HUES48 (cell line): ENCODE measurements at regions not wholly inside any gene's neighbourhood (a gene's known extent, or its start where the extent isn't known, plus 50 kb on each side); places are given as distances from the start of the nearest gene placed in this dataset.
A peak's percentile ranks its signal among the peaks of the same experiment; 100 is the strongest.

Experiments used
- H3K27ac ChIP-seq: one replicate; pipeline ENCODE4 v1.7.0; 2013; ENCODE audit warnings: low read depth, low read length, inconsistent platforms
- H3K27me3 ChIP-seq: 2 replicates; pipeline ENCODE4 v1.6.1; 2013; ENCODE audit warnings: mild to moderate bottlenecking, low read length; ENCODE audit not compliant: control insufficient read depth, insufficient read depth
- H3K36me3 ChIP-seq: 2 replicates; pipeline ENCODE4 v1.6.1; 2013; ENCODE audit warnings: low read length; ENCODE audit not compliant: control insufficient read depth, insufficient read depth
- H3K4me1 ChIP-seq: 2 replicates; pipeline ENCODE4 v1.6.1; 2013; ENCODE audit warnings: mild to moderate bottlenecking, low read length; ENCODE audit not compliant: control insufficient read depth, insufficient read depth
- H3K4me3 ChIP-seq: 2 replicates; pipeline ENCODE4 v1.5.1; 2013; ENCODE audit warnings: mild to moderate bottlenecking, low read depth, low read length
- H3K9ac ChIP-seq: 2 replicates; pipeline ENCODE4 v1.6.1; 2013; ENCODE audit warnings: mild to moderate bottlenecking, low read depth, low read length, moderate library complexity
- H3K9me3 ChIP-seq: 2 replicates; pipeline ENCODE4 v1.6.1; 2013; ENCODE audit warnings: low read length; ENCODE audit not compliant: control insufficient read depth, insufficient read depth

DNA sequence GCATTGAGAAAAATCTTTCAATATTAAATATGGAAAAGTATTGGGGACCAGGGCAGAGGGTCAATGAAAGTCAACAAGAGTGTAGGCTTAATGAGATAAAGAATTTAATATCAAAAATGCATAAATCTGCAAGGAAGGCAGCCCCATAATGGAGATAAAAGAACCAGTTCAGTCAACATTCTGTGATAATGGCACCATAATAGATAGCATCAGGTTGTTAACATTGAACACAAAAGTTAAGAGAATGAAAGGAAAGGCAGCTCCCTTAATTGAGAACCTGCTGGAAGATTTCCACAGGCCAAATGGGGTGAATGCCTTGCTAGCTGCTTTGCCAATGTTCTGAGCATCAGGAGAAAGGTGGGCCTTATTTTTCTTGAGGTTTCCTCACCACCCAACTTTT is 60.4 kb upstream of the TMEM33 start:
- H3K27ac ChIP-seq, result no peak overlapping the region
- H3K27me3 ChIP-seq, result peaks cover 100% of the 10 kb centered on the region
- H3K4me3 ChIP-seq, result no peak overlapping the region
- H3K4me1 ChIP-seq, result peaks cover 52% of the 10 kb centered on the region
- no peaks in the 10 kb centered on the region for H3K9me3 ChIP-seq
- no peak overlapping the region for H3K9ac ChIP-seq
- H3K36me3 ChIP-seq, result no peaks in the 10 kb centered on the region

- H3K27ac ChIP-seq, result no peak overlapping the region
- H3K27me3 ChIP-seq, result peaks cover 100% of the 10 kb centered on the region
- no peak overlapping the region for H3K9ac ChIP-seq
- H3K4me3 ChIP-seq, result no peak overlapping the region
- H3K9me3 ChIP-seq, result no peaks in the 10 kb centered on the region
- no peaks in the 10 kb centered on the region for H3K36me3 ChIP-seq
- H3K4me1 ChIP-seq, result peaks cover 48% of the 10 kb centered on the region
Observed at GRCh38 chr4:41874398-41874797, 60.8 kb upstream of the TMEM33 start.

DNA sequence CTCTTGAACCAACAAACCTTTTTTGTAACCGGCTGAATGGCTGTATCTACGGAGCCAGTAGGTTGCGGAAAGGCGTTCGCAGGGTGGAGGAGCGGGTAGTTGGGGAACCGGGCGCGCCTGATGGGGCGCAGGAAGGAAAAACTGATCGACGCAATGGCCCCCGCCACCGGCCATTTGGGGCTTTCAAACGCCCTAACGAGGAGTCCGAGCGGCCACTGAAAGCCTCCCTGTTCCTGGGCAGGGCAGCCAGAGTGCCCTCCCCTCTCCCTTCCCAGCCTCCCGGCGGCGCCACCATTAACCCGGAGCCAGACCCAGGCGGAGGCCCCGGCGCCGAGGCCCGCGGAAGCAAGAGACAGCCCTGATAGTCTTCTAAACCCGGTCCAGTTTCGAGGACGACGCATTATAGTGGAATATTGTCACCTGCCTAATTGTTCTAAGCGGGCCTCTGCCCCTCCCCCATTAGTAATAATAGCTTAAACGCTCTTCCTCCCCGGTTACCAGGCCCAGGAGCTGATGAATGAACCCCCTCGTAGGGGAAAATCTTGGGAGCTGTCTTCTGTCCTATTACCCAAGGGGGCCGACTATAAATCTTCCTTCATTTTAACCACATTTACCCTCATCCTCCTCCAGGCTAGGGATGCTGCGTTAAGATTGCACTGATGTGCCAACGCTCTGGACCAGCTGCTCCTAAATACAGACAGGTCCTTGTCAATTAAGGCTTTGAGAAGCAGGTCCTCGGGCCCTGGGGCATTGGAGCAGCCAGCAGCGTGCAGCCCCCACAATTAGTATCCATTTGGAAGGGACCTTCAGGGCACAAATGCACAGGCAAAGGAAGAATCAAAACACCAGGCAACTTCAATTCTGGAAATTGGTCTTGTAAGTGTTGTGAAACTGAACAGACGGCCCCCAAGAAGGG is 61.6 kb upstream of the TMEM33 start:
- peaks cover 100% of the 10 kb centered on the region for H3K27me3 ChIP-seq

DNA sequence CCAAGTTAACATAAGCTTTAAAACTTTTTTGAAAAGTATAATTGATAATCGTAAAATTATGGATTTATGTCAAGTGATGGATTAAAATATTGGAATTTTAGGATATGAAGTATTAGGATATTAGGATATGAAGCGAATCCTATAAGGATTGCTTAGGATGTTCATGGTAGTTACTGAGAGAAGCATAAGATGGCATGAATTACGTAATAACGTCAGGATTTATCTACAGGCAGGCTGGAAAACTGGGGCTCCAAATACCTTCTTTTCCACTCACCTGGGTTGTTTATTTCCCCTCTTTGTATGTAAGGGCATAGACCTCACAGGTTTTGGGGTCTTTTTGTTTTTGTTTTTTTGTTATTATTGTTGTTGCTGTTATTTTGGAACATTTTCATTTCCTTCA is 65.2 kb upstream of the TMEM33 start:
- no peak overlapping the region for H3K27ac ChIP-seq
- H3K36me3 ChIP-seq, result no peaks in the 10 kb centered on the region
- no peaks in the 10 kb centered on the region for H3K9me3 ChIP-seq
- no peak overlapping the region for H3K4me3 ChIP-seq
- H3K4me1 ChIP-seq, result peaks cover 53% of the 10 kb centered on the region
- H3K9ac ChIP-seq, result no peak overlapping the region
- H3K27me3 ChIP-seq, result peaks cover 98% of the 10 kb centered on the region

More for the DNA sequence above, 61.6 kb upstream of the TMEM33 start:
- Histone ChIP-seq H3K36me3 (no peaks in the 10 kb centered on the region), H3K9me3 (no peaks in the 10 kb centered on the region), H3K9ac (no peak overlapping the region), H3K27ac (no peak overlapping the region), H3K4me3 (peak overlapping the region; percentile 50), H3K4me1 (peaks cover 43% of the 10 kb centered on the region)

DNA sequence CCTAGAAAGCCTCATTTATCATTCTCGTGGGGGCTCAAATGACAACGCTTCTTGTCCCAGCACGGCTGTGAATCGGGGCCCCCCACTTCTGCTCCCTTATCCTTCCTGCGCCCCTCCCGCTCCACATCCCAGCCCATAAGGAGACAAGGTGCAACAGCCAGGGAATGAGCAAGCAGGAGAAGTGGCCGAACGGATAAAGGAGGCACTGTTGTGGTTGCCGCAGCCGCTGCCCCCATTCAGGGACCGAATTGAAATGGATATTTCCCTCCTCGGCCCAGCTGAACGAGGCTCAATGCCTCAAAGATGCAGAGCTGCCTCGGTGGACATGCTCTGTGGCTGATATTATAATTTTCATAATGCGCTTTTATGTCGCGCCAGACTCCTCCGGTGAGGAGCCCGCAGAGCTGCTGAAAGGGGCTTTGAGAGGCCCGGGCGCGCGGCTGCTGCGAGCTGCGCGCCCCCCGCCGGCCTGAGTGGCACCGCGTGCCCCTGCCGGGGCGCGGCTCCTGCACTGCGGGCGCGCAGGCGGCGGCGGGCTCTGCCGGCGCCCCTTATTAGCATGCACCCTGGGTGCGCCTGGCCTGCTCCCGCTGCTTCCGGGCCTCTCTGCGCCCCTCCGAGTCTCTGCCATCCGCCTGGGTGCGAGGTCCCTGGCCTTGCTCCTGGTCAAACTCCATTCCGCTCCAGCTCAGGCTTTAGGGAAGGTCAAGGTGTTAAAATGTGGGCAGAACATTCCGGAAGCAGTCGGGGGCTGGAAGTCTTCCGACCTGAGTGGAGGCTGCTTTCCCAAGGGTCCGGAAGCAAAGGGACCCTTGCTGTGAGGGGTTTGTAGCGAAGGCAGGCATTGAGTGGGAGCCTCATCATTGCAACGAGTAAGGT is 68.2 kb upstream of the TMEM33 start:
- Histone ChIP-seq H3K9me3 (no peaks in the 10 kb centered on the region), H3K9ac (no peak overlapping the region), H3K27me3 (peaks cover 98% of the 10 kb centered on the region), H3K27ac (no peak overlapping the region), H3K36me3 (no peaks in the 10 kb centered on the region), H3K4me1 (peaks cover 35% of the 10 kb centered on the region), H3K4me3 (peak overlapping the region; percentile 53)

DNA sequence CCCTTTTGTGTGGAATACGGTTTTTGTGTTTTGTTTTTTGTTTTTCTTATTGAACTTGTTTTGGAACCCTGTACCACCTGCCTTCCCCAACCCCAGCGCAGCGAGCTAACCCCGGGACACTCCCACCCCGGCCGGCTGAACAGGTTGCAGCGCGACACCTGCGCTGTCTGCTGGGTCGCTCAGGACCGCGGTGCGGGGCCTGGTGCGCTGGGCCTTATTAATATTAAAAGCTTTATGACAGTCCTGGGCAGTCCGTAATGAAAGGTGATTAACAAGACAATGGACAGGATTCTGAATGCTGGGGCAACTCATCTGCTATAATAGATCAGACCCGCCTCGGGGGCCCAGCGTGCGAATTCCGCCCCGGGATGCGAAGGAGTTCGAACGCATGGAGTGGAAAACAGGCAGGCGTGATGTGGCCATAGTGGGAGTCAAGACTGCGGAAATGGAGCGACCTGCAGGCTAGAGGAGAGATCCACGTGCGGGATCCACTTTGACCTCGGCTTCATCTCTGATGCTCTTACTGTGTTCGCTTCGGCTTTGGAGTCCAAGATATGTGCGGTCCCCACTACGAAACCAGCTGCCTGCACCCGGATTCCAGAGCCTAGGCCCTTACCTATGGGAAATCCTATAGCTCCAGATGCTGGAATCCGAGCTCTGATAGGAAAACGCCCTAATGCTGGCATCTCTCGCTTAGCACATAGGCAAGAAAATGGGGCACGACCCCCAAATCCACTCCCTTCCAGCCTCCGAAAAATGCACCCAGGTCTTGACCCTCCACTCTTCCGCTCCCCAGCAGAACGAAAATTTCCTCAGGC is 69.0 kb upstream of the TMEM33 start:
- H3K4me1 ChIP-seq, result peaks cover 35% of the 10 kb centered on the region
- peak overlapping the region; percentile 53 for H3K4me3 ChIP-seq
- no peaks in the 10 kb centered on the region for H3K9me3 ChIP-seq
- no peaks in the 10 kb centered on the region for H3K36me3 ChIP-seq
- no peak overlapping the region for H3K9ac ChIP-seq
- peaks cover 98% of the 10 kb centered on the region for H3K27me3 ChIP-seq
- no peak overlapping the region for H3K27ac ChIP-seq

DNA sequence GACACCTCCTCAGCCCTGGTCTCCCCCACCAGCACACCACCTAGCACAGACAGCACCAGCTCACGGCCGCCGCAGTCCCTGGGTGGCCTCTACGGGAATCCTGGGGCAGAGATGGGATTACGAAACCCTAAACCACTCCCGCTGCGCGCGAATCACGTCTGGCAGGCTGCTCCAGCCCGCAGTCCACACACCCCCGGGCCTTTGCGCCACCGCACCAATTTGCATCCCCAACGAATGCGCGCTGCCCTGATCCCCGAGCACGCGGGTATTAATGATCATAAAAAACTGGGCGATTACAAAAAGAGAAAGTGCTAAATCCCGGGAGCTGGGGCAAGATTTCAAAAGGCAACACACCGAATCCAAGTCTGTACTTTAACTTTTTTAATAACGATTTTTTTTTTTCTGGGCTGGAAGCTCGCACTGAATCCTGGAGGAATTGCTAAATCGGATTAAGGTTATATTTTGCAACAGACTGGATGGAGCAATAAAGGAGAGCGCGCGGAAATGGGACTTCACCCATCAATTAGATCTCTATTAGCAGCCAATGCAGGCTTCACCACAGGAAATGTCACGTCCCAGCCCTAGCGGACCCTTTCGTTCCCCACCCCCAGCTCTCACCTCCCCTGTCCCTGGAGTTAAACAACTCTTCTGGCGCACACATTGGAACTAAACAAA is 69.8 kb upstream of the TMEM33 start:
- H3K36me3 ChIP-seq, result no peaks in the 10 kb centered on the region
- no peak overlapping the region for H3K9ac ChIP-seq
- peaks cover 97% of the 10 kb centered on the region for H3K27me3 ChIP-seq
- H3K9me3 ChIP-seq, result no peaks in the 10 kb centered on the region
- H3K4me3 ChIP-seq, result peak overlapping the region; percentile 53; the same call in 1 of the 2 replicates
- H3K27ac ChIP-seq, result no peak overlapping the region
- H3K4me1 ChIP-seq, result peaks cover 34% of the 10 kb centered on the region

DNA sequence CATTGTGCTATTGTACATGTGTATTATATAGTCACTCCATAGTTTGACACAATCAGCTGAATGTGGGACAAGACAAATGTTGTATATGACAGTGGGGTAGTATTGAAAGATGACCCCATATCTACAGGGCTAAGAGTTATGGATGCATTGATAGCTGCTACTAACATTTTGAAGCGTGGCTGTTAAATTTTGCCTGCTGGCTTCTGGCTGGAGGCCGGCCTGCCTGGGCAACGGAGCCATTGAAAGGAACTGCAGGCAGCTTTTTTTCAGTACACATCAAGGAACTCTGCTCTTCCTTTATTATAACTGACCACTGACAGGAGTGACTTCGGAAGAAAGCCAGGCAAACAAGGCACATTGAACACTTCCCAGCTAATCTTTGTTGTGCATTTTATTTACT is 76.1 kb upstream of the TMEM33 start:
- peaks cover 46% of the 10 kb centered on the region for H3K27me3 ChIP-seq
- H3K4me1 ChIP-seq, result 0 out of 2 replicates have a peak, but pooled peaks cover 3% of the 10 kb centered on the region
- H3K27ac ChIP-seq, result no peak overlapping the region
- H3K9ac ChIP-seq, result no peak overlapping the region
- no peak overlapping the region for H3K4me3 ChIP-seq
- H3K9me3 ChIP-seq, result no peaks in the 10 kb centered on the region
- no peaks in the 10 kb centered on the region for H3K36me3 ChIP-seq

DNA sequence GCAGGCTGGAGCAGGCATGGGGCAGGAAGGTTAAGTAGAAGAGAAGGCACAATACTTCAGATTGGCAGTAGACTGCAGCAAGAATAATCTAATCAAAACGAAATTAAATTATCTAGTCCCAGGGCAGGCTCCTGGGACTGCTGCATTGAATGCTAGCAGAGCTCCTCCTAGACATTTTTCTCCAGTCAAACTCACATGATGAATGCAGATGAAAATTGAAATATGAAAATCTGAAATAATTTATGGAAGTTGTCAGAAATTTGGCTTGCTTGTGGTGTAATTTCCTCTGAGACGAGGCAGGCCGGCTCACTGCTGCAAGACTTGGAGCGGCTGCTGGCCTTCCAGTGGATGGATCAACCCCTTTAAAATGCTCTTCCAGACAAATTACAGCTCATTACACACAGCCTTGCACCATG is 78.0 kb upstream of the TMEM33 start:
- H3K4me3 ChIP-seq, result no peak overlapping the region
- H3K27me3 ChIP-seq, result peaks cover 27% of the 10 kb centered on the region
- H3K9ac ChIP-seq, result no peak overlapping the region
- no peaks in the 10 kb centered on the region for H3K36me3 ChIP-seq
- no peaks in the 10 kb centered on the region for H3K4me1 ChIP-seq
- no peaks in the 10 kb centered on the region for H3K9me3 ChIP-seq
- no peak overlapping the region for H3K27ac ChIP-seq

GRCh38 chr4:41856797-41857196 is 78.4 kb upstream of the TMEM33 start:
- Histone ChIP-seq H3K4me1 (no peaks in the 10 kb centered on the region), H3K4me3 (no peak overlapping the region), H3K9ac (no peak overlapping the region), H3K27ac (no peak overlapping the region), H3K27me3 (peaks cover 23% of the 10 kb centered on the region), H3K9me3 (no peaks in the 10 kb centered on the region), H3K36me3 (no peaks in the 10 kb centered on the region)
